Brain microvascular endothelial cell (primary cell): ENCODE measurements at regions not wholly inside any gene's neighbourhood (a gene's known extent, or its start where the extent isn't known, plus 50 kb on each side); places are given as distances from the start of the nearest gene placed in this dataset.

Source experiments
- DNase-seq: peaks from one replicate; pipeline ENCODE4 v3.0.0-alpha.2; 2020
- H3K27ac ChIP-seq: fragments of 250-450 bp; sonication (Bioruptor Pico); 2 replicates; pipeline ENCODE4 v1.5.1; 2020; ENCODE audit warnings: mild to moderate bottlenecking, moderate library complexity
- H3K27me3 ChIP-seq: fragments of 250-450 bp; sonication (Bioruptor Pico); replicated peaks from 2 replicates; pipeline ENCODE4 v1.5.1; 2020; ENCODE audit warnings: mild to moderate bottlenecking
- H3K36me3 ChIP-seq: fragments of 250-450 bp; sonication (Bioruptor Pico); replicated peaks from 2 replicates; pipeline ENCODE4 v1.5.1; 2020; ENCODE audit warnings: mild to moderate bottlenecking
- H3K4me3 ChIP-seq: 2 replicates; pipeline ENCODE4 v1.5.1; 2011; ENCODE audit warnings: low read depth, mild to moderate bottlenecking, control low read depth, low read length, moderate library complexity
- in situ Hi-C: cut with HindIII; loops from 2 replicates; pipeline ENCODE4 v1.10.0; 2017; ENCODE audit warnings: low sequenced_read_pairs, low pct_ligation_motif_present
- TF ChIP-seq, protein P1 (sequence below): IDR thresholded peaks from 2 replicates; pipeline ENCODE4 v1.5.1; 2011; ENCODE audit warnings: low read depth, mild to moderate bottlenecking, moderate library complexity, low read length, control low read depth, inconsistent platforms; ENCODE audit errors: missing control alignments

- Histone ChIP-seq H3K27me3 (no peaks in the 10 kb centered on the region), H3K4me3 (no peak overlapping the region), H3K36me3 (no peaks in the 10 kb centered on the region), H3K27ac (no peak overlapping the region)
- DNase-seq, result no peak
- TF ChIP-seq, protein P1, sequence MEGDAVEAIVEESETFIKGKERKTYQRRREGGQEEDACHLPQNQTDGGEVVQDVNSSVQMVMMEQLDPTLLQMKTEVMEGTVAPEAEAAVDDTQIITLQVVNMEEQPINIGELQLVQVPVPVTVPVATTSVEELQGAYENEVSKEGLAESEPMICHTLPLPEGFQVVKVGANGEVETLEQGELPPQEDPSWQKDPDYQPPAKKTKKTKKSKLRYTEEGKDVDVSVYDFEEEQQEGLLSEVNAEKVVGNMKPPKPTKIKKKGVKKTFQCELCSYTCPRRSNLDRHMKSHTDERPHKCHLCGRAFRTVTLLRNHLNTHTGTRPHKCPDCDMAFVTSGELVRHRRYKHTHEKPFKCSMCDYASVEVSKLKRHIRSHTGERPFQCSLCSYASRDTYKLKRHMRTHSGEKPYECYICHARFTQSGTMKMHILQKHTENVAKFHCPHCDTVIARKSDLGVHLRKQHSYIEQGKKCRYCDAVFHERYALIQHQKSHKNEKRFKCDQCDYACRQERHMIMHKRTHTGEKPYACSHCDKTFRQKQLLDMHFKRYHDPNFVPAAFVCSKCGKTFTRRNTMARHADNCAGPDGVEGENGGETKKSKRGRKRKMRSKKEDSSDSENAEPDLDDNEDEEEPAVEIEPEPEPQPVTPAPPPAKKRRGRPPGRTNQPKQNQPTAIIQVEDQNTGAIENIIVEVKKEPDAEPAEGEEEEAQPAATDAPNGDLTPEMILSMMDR, result no peak
- in situ Hi-C loops, result no loop called here
Observed at GRCh38 chr3:61352306-61352705, 101.1 kb upstream of the FHIT start.

GRCh38 chr3:61353382-61353781 lies 102.1 kb upstream of the FHIT start:
- in situ Hi-C loops, result no loop called here
- Histone ChIP-seq H3K4me3 (no peak overlapping the region), H3K27me3 (no peaks in the 10 kb centered on the region), H3K27ac (no peak overlapping the region), H3K36me3 (no peaks in the 10 kb centered on the region)
- TF ChIP-seq, protein P1, result no peak
- DNase-seq, result no peak

DNA sequence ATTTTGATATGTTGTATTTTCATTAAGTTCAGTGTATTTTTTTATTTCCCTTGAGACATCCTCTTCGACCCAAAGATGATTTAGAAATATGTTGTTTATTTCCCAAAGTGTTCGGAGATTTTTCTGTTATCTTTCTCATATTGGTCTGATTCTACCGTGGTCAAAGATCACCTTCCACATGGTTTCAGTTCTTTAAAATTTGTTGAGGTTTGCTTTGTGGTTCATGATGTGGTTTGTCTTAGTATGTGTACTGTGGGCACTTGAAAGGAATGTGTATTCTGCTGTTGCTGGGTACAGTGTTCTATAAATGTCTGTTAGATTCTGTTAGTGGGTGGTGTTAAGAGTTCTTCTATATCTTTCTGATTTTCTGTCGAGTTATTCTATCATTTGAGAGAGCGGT lies 103.4 kb upstream of the FHIT start:
- in situ Hi-C loops, result no loop called here
- Histone ChIP-seq H3K4me3 (no peak overlapping the region), H3K27me3 (no peaks in the 10 kb centered on the region), H3K36me3 (no peaks in the 10 kb centered on the region), H3K27ac (no peak overlapping the region)
- TF ChIP-seq, protein P1, result no peak
- DNase-seq, result no peak

- TF ChIP-seq, protein P1, result no peak
- no peaks in the 10 kb centered on the region for H3K27me3 ChIP-seq
- H3K27ac ChIP-seq, result no peak overlapping the region
- H3K36me3 ChIP-seq, result no peaks in the 10 kb centered on the region
- DNase-seq, result no peak
- H3K4me3 ChIP-seq, result no peak overlapping the region
- in situ Hi-C loops, result no loop called here
Observed at GRCh38 chr3:61356685-61357084, 105.4 kb upstream of the FHIT start.

- H3K27ac ChIP-seq, result no peak overlapping the region
- no peaks in the 10 kb centered on the region for H3K36me3 ChIP-seq
- no peak overlapping the region for H3K4me3 ChIP-seq
- DNase-seq, result no peak
- no peaks in the 10 kb centered on the region for H3K27me3 ChIP-seq
- in situ Hi-C loops, result no loop called here
- TF ChIP-seq, protein P1, result no peak
Observed at GRCh38 chr3:61357902-61358301, 106.7 kb upstream of the FHIT start.

DNA sequence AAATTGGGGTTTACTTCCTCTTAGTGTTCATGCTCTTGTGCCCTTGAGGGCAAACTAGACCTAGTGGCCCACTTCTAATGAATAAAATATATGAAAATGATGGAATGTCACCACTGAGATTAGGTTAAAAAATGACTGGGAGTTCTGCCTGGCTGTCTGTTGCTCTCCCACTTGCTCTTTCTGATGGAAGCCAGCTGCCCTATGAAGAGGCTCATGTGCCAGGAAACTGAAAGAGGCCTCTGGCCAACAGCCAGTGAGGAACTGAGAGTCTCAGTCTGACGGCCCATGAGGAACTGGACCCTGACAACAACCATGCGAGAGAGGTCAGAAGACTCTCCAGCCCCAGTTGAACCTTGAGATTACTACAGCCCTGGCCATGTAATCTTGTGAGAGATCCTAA lies 107.1 kb upstream of the FHIT start:
- H3K36me3 ChIP-seq, result no peaks in the 10 kb centered on the region
- H3K4me3 ChIP-seq, result no peak overlapping the region
- no peak overlapping the region for H3K27ac ChIP-seq
- no peaks in the 10 kb centered on the region for H3K27me3 ChIP-seq
- in situ Hi-C loops, result no loop called here
- TF ChIP-seq, protein P1, result no peak
- DNase-seq, result no peak
